NT2/D1 (cell line): ENCODE measurements at regions not wholly inside any gene's neighbourhood (a gene's known extent, or its start where the extent isn't known, plus 50 kb on each side); places are given as distances from the start of the nearest gene placed in this dataset.

Experiments used
- SUZ12 ChIP-seq: IDR thresholded peaks from 2 replicates; pipeline ENCODE4 v1.6.1; 2011; ENCODE audit not compliant: insufficient read length, insufficient read depth; ENCODE audit errors: extremely low read depth
- YY1 ChIP-seq: IDR thresholded peaks from 2 replicates; pipeline ENCODE4 v1.6.1; 2011; ENCODE audit not compliant: insufficient read length, insufficient read depth
- ZNF274 ChIP-seq: IDR thresholded peaks from 2 replicates; pipeline ENCODE4 v1.6.1; 2011; ENCODE audit warnings: mild to moderate bottlenecking, low read depth, low read length

DNA sequence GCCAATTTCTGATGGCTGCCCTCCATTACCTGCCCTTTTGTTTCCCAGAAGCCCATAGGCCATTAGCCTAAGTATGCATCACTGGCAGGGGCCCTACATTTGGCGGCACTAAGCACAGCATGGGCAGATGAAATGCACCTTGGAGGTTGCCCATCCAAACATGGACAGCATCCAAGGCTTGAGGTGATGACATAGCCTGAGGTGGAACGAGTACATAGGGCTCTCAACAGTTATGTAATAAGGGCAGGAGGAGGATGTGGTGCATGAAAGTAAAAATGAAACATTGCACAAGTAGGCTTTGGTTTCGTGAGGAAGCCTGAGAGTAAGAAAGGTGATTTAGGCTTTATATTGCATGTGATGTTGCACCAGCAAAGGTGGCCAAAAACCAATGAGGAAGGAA lies 148.1 kb downstream of the FAM76B start:
- TF ChIP-seq ZNF274 (no peak), YY1 (no peak), SUZ12 (no peak)
